NT2/D1 (cell line): ENCODE measurements at regions not wholly inside any gene's neighbourhood (a gene's known extent, or its start where the extent isn't known, plus 50 kb on each side); places are given as distances from the start of the nearest gene placed in this dataset.

Experiments used
- DNase-seq: peaks from one replicate; pipeline ENCODE4 v3.0.0-alpha.2; 2011; ENCODE audit warnings: low read depth, low spot score
- H3K27me3 ChIP-seq: 2 replicates; pipeline ENCODE4 v1.6.0; 2011; ENCODE audit warnings: mild to moderate bottlenecking; ENCODE audit not compliant: insufficient read length, insufficient read depth
- H3K36me3 ChIP-seq: 2 replicates; pipeline ENCODE4 v1.6.1; 2011; ENCODE audit warnings: mild to moderate bottlenecking, low read length, mixed read lengths; ENCODE audit not compliant: insufficient read depth, insufficient read length
- H3K4me1 ChIP-seq: 2 replicates; pipeline ENCODE4 v1.5.1; 2011; ENCODE audit not compliant: insufficient read depth, insufficient read length
- H3K4me3 ChIP-seq: 2 replicates; pipeline ENCODE4 v1.5.1; 2011; ENCODE audit warnings: low read depth; ENCODE audit not compliant: insufficient read length
- H3K9ac ChIP-seq: 2 replicates; pipeline ENCODE4 v1.6.0; 2011; ENCODE audit warnings: low read depth; ENCODE audit not compliant: insufficient read length
- H3K9me3 ChIP-seq: 2 replicates; pipeline ENCODE4 v1.5.1; 2011; ENCODE audit warnings: mild to moderate bottlenecking, low read length; ENCODE audit not compliant: insufficient read depth
- SUZ12 ChIP-seq: IDR thresholded peaks from 2 replicates; pipeline ENCODE4 v1.6.1; 2011; ENCODE audit not compliant: insufficient read length, insufficient read depth; ENCODE audit errors: extremely low read depth
- YY1 ChIP-seq: IDR thresholded peaks from 2 replicates; pipeline ENCODE4 v1.6.1; 2011; ENCODE audit not compliant: insufficient read length, insufficient read depth
- ZNF274 ChIP-seq: IDR thresholded peaks from 2 replicates; pipeline ENCODE4 v1.6.1; 2011; ENCODE audit warnings: mild to moderate bottlenecking, low read depth, low read length

DNA sequence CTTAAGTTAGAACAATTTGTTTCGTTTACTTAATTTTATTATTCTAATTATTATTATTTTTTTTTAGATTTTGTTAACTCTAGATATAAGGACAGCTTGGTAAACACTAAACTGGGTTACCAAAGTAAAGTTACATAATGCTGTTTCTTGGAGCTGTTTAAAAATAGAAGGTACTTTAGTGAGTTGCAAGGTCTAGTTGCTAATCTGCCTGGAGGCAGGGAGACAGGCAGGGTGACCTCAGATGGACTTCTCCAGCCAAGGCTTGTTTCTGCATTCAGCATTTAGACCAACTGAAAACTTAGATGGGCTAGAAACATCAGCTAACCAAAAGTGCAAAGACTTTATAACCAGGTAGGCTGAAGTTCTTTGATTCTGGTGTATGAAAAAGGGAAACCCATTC is 336.4 kb upstream of the GRM7 start:
- TF ChIP-seq SUZ12 (no peak), ZNF274 (no peak), YY1 (no peak)
- Histone ChIP-seq H3K36me3 (peaks cover 4% of the 10 kb centered on the region), H3K9ac (no peak overlapping the region), H3K4me3 (no peak overlapping the region), H3K4me1 (no peaks in the 10 kb centered on the region), H3K9me3 (no peaks in the 10 kb centered on the region), H3K27me3 (no peaks in the 10 kb centered on the region)
- DNase-seq, result no peak

GRCh38 chr3:6526321-6526720 is 334.6 kb upstream of the GRM7 start:
- peaks cover 4% of the 10 kb centered on the region for H3K36me3 ChIP-seq
- H3K27me3 ChIP-seq, result no peaks in the 10 kb centered on the region
- H3K4me3 ChIP-seq, result no peak overlapping the region
- DNase-seq, result no peak
- H3K4me1 ChIP-seq, result no peaks in the 10 kb centered on the region
- no peaks in the 10 kb centered on the region for H3K9me3 ChIP-seq
- H3K9ac ChIP-seq, result no peak overlapping the region
- TF ChIP-seq ZNF274 (no peak), SUZ12 (no peak), YY1 (no peak)

DNA sequence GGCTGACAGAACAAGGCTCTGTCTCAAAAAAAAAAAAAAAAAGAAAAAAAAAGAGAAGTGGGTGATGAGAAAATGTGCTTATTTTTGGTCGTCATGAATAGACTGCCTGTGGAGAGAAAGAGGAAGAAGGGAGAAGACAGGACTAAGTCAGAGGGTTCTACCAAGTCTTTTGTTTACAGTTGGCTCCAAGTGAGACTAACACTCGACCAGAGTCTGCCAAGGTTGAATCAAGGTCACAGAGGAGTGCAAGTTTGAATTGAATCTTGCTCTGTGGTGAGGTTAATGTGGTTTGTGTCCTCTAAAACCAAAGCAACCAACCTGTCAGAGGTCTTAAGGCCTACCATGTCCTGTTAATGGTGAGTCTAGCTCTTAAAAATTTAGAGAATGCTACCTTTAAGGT is 334.1 kb upstream of the GRM7 start:
- Histone ChIP-seq H3K4me1 (no peaks in the 10 kb centered on the region), H3K36me3 (peaks cover 4% of the 10 kb centered on the region), H3K9me3 (no peaks in the 10 kb centered on the region), H3K4me3 (no peak overlapping the region), H3K9ac (no peak overlapping the region), H3K27me3 (no peaks in the 10 kb centered on the region)
- DNase-seq, result no peak
- TF ChIP-seq SUZ12, result no peak
- no peak for TF ChIP-seq YY1
- no peak for TF ChIP-seq ZNF274

DNA sequence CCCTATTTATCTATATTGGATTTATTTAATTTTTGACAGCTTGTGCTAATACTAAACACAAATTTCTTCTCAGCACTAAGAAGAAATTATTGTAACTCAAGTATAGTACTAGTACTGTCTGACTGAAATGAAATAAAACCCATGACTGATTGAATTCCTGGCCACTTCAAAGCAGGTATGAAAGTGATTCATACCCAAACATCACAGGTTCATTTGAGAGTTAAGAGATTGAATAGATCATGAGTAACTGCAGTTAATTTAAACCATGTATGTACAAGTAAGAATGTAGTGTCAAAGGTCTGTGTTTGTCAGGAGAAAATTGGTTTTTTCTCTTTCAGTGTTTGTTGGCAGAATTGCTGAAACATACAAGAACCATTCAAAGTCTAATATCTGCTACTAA is 332.0 kb upstream of the GRM7 start:
- no peak for TF ChIP-seq YY1
- no peak for TF ChIP-seq ZNF274
- TF ChIP-seq SUZ12, result no peak
- H3K4me1 ChIP-seq, result no peaks in the 10 kb centered on the region
- peaks cover 4% of the 10 kb centered on the region for H3K36me3 ChIP-seq
- H3K9me3 ChIP-seq, result no peaks in the 10 kb centered on the region
- no peak for DNase-seq
- H3K27me3 ChIP-seq, result no peaks in the 10 kb centered on the region
- H3K9ac ChIP-seq, result no peak overlapping the region
- no peak overlapping the region for H3K4me3 ChIP-seq

GRCh38 chr3:6531153-6531552 is 329.8 kb upstream of the GRM7 start:
- Histone ChIP-seq H3K27me3 (no peaks in the 10 kb centered on the region), H3K36me3 (peaks cover 4% of the 10 kb centered on the region), H3K9me3 (no peaks in the 10 kb centered on the region), H3K4me1 (no peaks in the 10 kb centered on the region), H3K4me3 (no peak overlapping the region), H3K9ac (no peak overlapping the region)
- TF ChIP-seq ZNF274, result no peak
- TF ChIP-seq YY1, result no peak
- TF ChIP-seq SUZ12, result no peak
- DNase-seq, result no peak

- no peaks in the 10 kb centered on the region for H3K36me3 ChIP-seq
- no peak overlapping the region for H3K9ac ChIP-seq
- H3K27me3 ChIP-seq, result no peaks in the 10 kb centered on the region
- H3K9me3 ChIP-seq, result no peaks in the 10 kb centered on the region
- no peaks in the 10 kb centered on the region for H3K4me1 ChIP-seq
- H3K4me3 ChIP-seq, result no peak overlapping the region
- TF ChIP-seq ZNF274, result no peak
- TF ChIP-seq SUZ12, result no peak
- TF ChIP-seq YY1, result no peak
- no peak for DNase-seq
These were observed 328.8 kb upstream of the GRM7 start for GRCh38 chr3:6532101-6532500.

GRCh38 chr3:6540981-6541380 is 319.9 kb upstream of the GRM7 start:
- DNase-seq, result no peak
- TF ChIP-seq ZNF274 (no peak), YY1 (no peak), SUZ12 (no peak)
- Histone ChIP-seq H3K27me3 (no peaks in the 10 kb centered on the region), H3K36me3 (peaks cover 7% of the 10 kb centered on the region), H3K4me3 (no peak overlapping the region), H3K9me3 (0 out of 2 replicates have a peak, but pooled peaks cover 4% of the 10 kb centered on the region), H3K9ac (no peak overlapping the region), H3K4me1 (no peaks in the 10 kb centered on the region)

DNA sequence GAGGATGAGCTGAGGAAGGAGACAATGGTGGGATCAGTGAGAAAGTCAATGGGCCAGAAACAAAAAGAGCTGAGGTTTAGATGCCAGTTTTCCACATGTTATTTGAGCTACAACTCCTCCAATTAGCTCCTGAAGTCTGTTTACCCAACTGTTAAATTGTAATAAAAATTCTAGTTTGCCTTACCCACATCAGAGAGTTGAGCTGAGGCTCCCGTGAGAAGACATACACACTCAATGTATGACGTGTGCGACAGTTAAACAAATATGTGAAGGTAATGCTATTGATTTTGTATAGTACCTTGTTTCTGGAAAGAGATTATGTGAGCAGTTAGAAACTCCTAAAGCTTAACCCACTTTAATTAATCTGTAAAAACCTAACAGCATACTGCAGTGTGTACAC is 318.1 kb upstream of the GRM7 start:
- Histone ChIP-seq H3K9me3 (0 out of 2 replicates have a peak, but pooled peaks cover 4% of the 10 kb centered on the region), H3K4me3 (no peak overlapping the region), H3K27me3 (no peaks in the 10 kb centered on the region), H3K4me1 (no peaks in the 10 kb centered on the region), H3K36me3 (peaks cover 7% of the 10 kb centered on the region), H3K9ac (no peak overlapping the region)
- DNase-seq, result no peak
- TF ChIP-seq ZNF274 (no peak), SUZ12 (no peak), YY1 (no peak)
